GM23248 (cell line): ENCODE measurements at regions not wholly inside any gene's neighbourhood (a gene's known extent, or its start where the extent isn't known, plus 50 kb on each side); places are given as distances from the start of the nearest gene placed in this dataset.

Experiments
- EZH2 ChIP-seq: fragments of 200-600 bp; sonication (generic); IDR thresholded peaks from 2 replicates; pipeline ENCODE4 v1.6.1; 2018; ENCODE audit warnings: antibody characterized with exemption, mild to moderate bottlenecking; ENCODE audit not compliant: insufficient read depth, poor library complexity, severe bottlenecking
- EZH2phosphoT487 ChIP-seq: fragments of 200-600 bp; sonication (generic); IDR thresholded peaks from 2 replicates; pipeline ENCODE4 v1.6.1; 2018; ENCODE audit warnings: antibody characterized with exemption, moderate library complexity, mild to moderate bottlenecking, low read depth; ENCODE audit not compliant: insufficient read depth

DNA sequence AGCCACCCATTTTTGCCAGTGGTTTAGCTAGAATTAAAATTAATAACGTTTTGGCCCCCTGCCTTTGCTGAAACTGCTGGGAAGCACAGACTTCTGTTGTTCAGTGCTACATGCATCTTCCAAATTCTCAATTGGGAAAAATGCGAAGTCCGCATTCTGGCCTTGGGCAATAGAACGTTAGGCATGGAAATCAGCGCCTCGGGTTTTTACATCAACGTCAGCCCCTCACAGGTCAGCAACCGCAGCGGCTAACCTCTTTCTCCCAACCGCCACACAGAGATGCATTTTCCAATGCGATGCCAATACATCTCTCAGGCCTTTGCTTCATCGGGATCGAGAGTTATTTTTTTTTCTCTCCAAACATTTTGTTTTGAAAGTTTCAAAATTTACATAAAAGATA is 339.1 kb downstream of the DCHS2 start:
- no peak for TF ChIP-seq EZH2
- TF ChIP-seq EZH2phosphoT487 = no peak
